OCI-LY1 (cell line): ENCODE measurements at regions not wholly inside any gene's neighbourhood (a gene's known extent, or its start where the extent isn't known, plus 50 kb on each side); places are given as distances from the start of the nearest gene placed in this dataset.

ENCODE experiments used
- H2AFZ ChIP-seq: fragments of 200-600 bp; sonication (generic), shearing (Covaris generic); 2 replicates; pipeline ENCODE4 v1.6.0; 2014; ENCODE audit warnings: antibody characterized with exemption, mild to moderate bottlenecking, low read length
- H3F3A ChIP-seq: fragments of 200-600 bp; sonication (generic), shearing (Covaris generic); 2 replicates; pipeline ENCODE4 v1.6.0; 2014; ENCODE audit warnings: mild to moderate bottlenecking, antibody characterized with exemption, low read length, moderate library complexity; ENCODE audit not compliant: insufficient read depth
- H3K27ac ChIP-seq: fragments of 200-600 bp; sonication (generic); 2 replicates; pipeline ENCODE4 v1.5.1; 2014; ENCODE audit warnings: low read length, mixed run types, mild to moderate bottlenecking, low read depth; ENCODE audit not compliant: poor library complexity, severe bottlenecking
- H3K27me3 ChIP-seq: fragments of 200-600 bp; sonication (generic); 2 replicates; pipeline ENCODE4 v1.6.0; 2014; ENCODE audit warnings: antibody characterized with exemption, mild to moderate bottlenecking, low read length, moderate library complexity; ENCODE audit not compliant: insufficient read depth
- H3K36me3 ChIP-seq: fragments of 200-600 bp; sonication (generic); 2 replicates; pipeline ENCODE4 v1.6.1; 2014; ENCODE audit warnings: mild to moderate bottlenecking, antibody characterized with exemption, low read length, moderate library complexity, mixed read lengths; ENCODE audit not compliant: insufficient read depth
- H3K4me1 ChIP-seq: fragments of 200-600 bp; sonication (generic); 2 replicates; pipeline ENCODE4 v1.5.1; 2014; ENCODE audit warnings: mild to moderate bottlenecking, low read length, moderate library complexity; ENCODE audit not compliant: insufficient read depth, severe bottlenecking
- H3K4me2 ChIP-seq: fragments of 200-600 bp; sonication (generic), shearing (Covaris generic); 2 replicates; pipeline ENCODE4 v1.6.1; 2014; ENCODE audit warnings: low read length
- H3K4me3 ChIP-seq: fragments of 200-600 bp; sonication (generic); 2 replicates; pipeline ENCODE4 v1.5.1; 2014; ENCODE audit warnings: low read length, low read depth, mild to moderate bottlenecking, mixed read lengths; ENCODE audit not compliant: poor library complexity, severe bottlenecking
- H3K79me2 ChIP-seq: fragments of 200-600 bp; shearing (Covaris generic); 2 replicates; pipeline ENCODE4 v1.6.1; 2016; ENCODE audit warnings: mixed run types, low read length, mixed read lengths; ENCODE audit not compliant: insufficient read depth
- H3K9ac ChIP-seq: fragments of 200-600 bp; sonication (generic), shearing (Covaris generic); 2 replicates; pipeline ENCODE4 v1.6.1; 2014; ENCODE audit warnings: mild to moderate bottlenecking, low read length, mixed read lengths
- H3K9me2 ChIP-seq: fragments of 200-600 bp; sonication (generic), shearing (Covaris generic); 2 replicates; pipeline ENCODE4 v1.6.1; 2014; ENCODE audit warnings: low read depth, mild to moderate bottlenecking, low read length, mixed read lengths
- H3K9me3 ChIP-seq: fragments of 200-600 bp; shearing (Covaris generic); 2 replicates; pipeline ENCODE4 v1.6.1; 2014; ENCODE audit warnings: low read length, mixed read lengths
- H4K20me1 ChIP-seq: fragments of 200-600 bp; sonication (generic), shearing (Covaris generic); 2 replicates; pipeline ENCODE4 v1.6.0; 2016; ENCODE audit warnings: mild to moderate bottlenecking, low read length; ENCODE audit not compliant: insufficient read depth
- EZH2 ChIP-seq: fragments of 200-600 bp; sonication (generic), shearing (Covaris generic); IDR thresholded peaks from 2 replicates; pipeline ENCODE4 v1.8.0; 2017; ENCODE audit warnings: borderline replicate concordance, mixed run types, mild to moderate bottlenecking, antibody characterized with exemption, low read length, moderate library complexity, mixed read lengths
- TF ChIP-seq, protein P1 (sequence below): fragments of 200-600 bp; sonication (generic), shearing (Covaris generic); IDR thresholded peaks from 2 replicates; pipeline ENCODE4 v1.5.1; 2017; ENCODE audit warnings: mild to moderate bottlenecking, antibody characterized with exemption, low read length, moderate library complexity, mixed read lengths

DNA sequence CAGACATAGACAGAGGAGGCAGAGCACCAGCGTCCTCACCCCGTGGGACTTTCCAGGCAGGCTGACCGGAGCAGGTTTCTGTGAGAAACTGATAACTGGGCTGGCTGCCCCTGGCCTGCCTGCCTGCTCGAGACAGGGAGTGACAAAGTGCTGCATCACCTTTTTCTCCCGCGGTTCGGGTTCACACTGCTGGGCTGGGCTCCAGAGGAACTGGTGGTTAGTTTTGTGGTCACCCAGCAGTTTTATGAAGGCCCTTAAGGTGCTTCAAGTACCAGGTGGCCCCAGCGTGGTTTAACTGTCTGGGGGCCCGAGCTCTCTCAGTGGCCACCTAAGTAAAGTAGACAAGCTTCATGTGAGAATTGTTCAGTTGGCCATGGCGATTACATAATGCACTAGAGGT is 1073.6 kb downstream of the BCL11B start:
- Histone ChIP-seq H3F3A (no peaks in the 10 kb centered on the region), H4K20me1 (no peaks in the 10 kb centered on the region), H3K27ac (no peak overlapping the region), H3K9me2 (no peaks in the 10 kb centered on the region), H3K79me2 (no peaks in the 10 kb centered on the region), H3K27me3 (no peaks in the 10 kb centered on the region), H3K36me3 (no peaks in the 10 kb centered on the region), H3K4me1 (no peaks in the 10 kb centered on the region), H3K9me3 (no peaks in the 10 kb centered on the region), H3K4me3 (no peak overlapping the region), H3K9ac (no peak overlapping the region), H2AFZ (no peak overlapping the region), H3K4me2 (no peak overlapping the region)
- TF ChIP-seq, protein P1, sequence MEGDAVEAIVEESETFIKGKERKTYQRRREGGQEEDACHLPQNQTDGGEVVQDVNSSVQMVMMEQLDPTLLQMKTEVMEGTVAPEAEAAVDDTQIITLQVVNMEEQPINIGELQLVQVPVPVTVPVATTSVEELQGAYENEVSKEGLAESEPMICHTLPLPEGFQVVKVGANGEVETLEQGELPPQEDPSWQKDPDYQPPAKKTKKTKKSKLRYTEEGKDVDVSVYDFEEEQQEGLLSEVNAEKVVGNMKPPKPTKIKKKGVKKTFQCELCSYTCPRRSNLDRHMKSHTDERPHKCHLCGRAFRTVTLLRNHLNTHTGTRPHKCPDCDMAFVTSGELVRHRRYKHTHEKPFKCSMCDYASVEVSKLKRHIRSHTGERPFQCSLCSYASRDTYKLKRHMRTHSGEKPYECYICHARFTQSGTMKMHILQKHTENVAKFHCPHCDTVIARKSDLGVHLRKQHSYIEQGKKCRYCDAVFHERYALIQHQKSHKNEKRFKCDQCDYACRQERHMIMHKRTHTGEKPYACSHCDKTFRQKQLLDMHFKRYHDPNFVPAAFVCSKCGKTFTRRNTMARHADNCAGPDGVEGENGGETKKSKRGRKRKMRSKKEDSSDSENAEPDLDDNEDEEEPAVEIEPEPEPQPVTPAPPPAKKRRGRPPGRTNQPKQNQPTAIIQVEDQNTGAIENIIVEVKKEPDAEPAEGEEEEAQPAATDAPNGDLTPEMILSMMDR, result no peak
- no peak for TF ChIP-seq EZH2

DNA sequence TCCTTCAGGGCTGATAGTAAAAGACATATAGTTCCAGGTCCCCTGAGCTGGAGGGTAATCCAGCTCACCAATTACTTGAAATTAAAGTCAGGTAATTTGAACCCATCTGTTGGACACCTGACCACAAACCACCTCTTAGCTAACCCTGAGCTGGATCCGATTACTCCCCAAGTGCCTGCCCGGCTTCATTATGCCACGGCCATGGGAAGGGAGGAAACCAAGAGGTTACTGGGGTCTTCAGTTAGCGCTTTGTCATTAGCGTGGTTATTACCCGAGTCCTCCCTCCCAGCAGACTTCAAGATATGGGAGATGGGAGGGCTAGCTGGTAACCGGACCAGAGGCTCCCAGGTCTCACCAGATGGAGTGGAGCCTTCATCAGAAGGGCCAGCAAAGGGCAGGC is 1071.4 kb downstream of the BCL11B start:
- Histone ChIP-seq H3K27ac (no peak overlapping the region), H2AFZ (no peak overlapping the region), H3K4me3 (no peak overlapping the region), H3K27me3 (no peaks in the 10 kb centered on the region), H3K36me3 (no peaks in the 10 kb centered on the region), H3K4me2 (no peak overlapping the region), H3K9ac (no peak overlapping the region), H3F3A (no peaks in the 10 kb centered on the region), H3K79me2 (no peaks in the 10 kb centered on the region), H4K20me1 (no peaks in the 10 kb centered on the region), H3K4me1 (no peaks in the 10 kb centered on the region), H3K9me2 (no peaks in the 10 kb centered on the region), H3K9me3 (no peaks in the 10 kb centered on the region)
- TF ChIP-seq, protein P1, result no peak
- TF ChIP-seq EZH2, result no peak

DNA sequence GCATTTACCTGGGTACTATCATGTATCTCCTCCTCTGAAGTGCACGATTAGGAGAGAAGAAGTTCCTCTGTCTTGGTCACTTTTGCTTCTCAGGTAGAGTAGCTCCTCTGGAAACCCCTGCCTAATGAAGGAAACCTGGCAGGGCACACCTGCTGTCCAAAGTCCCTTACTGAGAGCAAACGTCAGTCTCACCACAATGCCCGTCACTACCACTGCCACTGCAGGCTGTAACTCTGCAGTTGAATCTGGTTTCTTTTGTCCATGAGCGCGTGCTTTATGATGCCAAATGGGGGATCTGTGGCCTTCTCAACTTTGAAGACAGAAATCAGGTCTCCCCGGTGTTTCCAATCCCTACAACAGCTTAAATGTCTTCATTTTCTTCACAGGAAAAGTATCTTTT is 1068.6 kb downstream of the BCL11B start:
- Histone ChIP-seq H3K79me2 (no peaks in the 10 kb centered on the region), H3K27me3 (no peaks in the 10 kb centered on the region), H3K4me1 (no peaks in the 10 kb centered on the region), H3K4me3 (no peak overlapping the region), H3K9me2 (no peaks in the 10 kb centered on the region), H3K9me3 (no peaks in the 10 kb centered on the region), H3F3A (no peaks in the 10 kb centered on the region), H3K9ac (no peak overlapping the region), H3K36me3 (no peaks in the 10 kb centered on the region), H3K27ac (no peak overlapping the region), H2AFZ (no peak overlapping the region), H4K20me1 (no peaks in the 10 kb centered on the region), H3K4me2 (no peak overlapping the region)
- TF ChIP-seq EZH2, result no peak
- TF ChIP-seq, protein P1, result no peak
